ENCODE measurements at regions not wholly inside any gene's neighbourhood (a gene's known extent, or its start where the extent isn't known, plus 50 kb on each side); places are given as distances from the start of the nearest gene placed in this dataset.

DNA sequence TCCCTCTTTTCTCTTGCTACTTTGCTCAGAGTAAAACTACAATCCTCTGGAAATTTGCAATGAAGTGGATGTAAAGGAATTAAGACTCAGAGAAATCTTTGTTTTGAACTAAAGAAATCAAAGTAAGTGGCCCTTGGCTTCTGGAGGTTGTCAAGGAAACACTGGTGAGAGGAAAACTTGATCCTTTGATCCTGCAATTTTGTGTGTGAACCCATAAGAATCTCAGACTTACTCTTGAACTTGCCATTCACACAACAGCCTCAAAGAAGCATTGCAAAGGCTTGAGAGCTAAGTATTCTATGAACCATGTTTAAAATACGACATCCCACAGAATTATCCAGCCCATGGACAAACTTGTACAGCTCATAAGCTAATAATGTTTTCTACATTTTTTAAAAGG is 827.5 kb downstream of the TAF11L14 start:
- BruUV-seq (replicated peaks), result no TSS peak
- DNase-seq (ENCODE audit: low read depth, low spot score), result no peak
- Histone ChIP-seq H3K9me3 (ENCODE audit: control insufficient read depth, insufficient read depth, low read depth, low read length) (no peaks in the 10 kb centered on the region), H3K27me3 (ENCODE audit: control insufficient read depth, insufficient read depth, low read length) (no peaks in the 10 kb centered on the region), H3K4me3 (ENCODE audit: low read depth in 2 of 2, low read length in 2 of 2) (no peak overlapping the region), H3K4me1 (ENCODE audit: control insufficient read depth, insufficient read depth, low read length) (0 out of 2 replicates have a peak, but pooled peaks cover 5% of the 10 kb centered on the region), H3K36me3 (ENCODE audit: control insufficient read depth, insufficient read depth, low read length) (no peaks in the 10 kb centered on the region), H3K27ac (ENCODE audit: low read length) (no peak overlapping the region)
- intact Hi-C loops (cut with micrococcal nuclease; ENCODE audit: unreplicated experiment) (no loop called here), in situ Hi-C loops (cut with HindIII; ENCODE audit: low pct_unique_long_range_greater_than_20kb, low sequenced_read_pairs) (no loop called here)
- CTCF ChIA-PET, result no interaction called here
- POLR2A ChIA-PET, result no interaction called here
- no peak for ATAC-seq
- TF ChIP-seq, protein P1, sequence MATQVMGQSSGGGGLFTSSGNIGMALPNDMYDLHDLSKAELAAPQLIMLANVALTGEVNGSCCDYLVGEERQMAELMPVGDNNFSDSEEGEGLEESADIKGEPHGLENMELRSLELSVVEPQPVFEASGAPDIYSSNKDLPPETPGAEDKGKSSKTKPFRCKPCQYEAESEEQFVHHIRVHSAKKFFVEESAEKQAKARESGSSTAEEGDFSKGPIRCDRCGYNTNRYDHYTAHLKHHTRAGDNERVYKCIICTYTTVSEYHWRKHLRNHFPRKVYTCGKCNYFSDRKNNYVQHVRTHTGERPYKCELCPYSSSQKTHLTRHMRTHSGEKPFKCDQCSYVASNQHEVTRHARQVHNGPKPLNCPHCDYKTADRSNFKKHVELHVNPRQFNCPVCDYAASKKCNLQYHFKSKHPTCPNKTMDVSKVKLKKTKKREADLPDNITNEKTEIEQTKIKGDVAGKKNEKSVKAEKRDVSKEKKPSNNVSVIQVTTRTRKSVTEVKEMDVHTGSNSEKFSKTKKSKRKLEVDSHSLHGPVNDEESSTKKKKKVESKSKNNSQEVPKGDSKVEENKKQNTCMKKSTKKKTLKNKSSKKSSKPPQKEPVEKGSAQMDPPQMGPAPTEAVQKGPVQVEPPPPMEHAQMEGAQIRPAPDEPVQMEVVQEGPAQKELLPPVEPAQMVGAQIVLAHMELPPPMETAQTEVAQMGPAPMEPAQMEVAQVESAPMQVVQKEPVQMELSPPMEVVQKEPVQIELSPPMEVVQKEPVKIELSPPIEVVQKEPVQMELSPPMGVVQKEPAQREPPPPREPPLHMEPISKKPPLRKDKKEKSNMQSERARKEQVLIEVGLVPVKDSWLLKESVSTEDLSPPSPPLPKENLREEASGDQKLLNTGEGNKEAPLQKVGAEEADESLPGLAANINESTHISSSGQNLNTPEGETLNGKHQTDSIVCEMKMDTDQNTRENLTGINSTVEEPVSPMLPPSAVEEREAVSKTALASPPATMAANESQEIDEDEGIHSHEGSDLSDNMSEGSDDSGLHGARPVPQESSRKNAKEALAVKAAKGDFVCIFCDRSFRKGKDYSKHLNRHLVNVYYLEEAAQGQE (IDR thresholded peaks at IDR 0.05; ENCODE audit: insufficient read depth in 1 of 2, low read depth in 2 of 2, low read length in 1 of 2), result no peak
- TF ChIP-seq, protein P2, sequence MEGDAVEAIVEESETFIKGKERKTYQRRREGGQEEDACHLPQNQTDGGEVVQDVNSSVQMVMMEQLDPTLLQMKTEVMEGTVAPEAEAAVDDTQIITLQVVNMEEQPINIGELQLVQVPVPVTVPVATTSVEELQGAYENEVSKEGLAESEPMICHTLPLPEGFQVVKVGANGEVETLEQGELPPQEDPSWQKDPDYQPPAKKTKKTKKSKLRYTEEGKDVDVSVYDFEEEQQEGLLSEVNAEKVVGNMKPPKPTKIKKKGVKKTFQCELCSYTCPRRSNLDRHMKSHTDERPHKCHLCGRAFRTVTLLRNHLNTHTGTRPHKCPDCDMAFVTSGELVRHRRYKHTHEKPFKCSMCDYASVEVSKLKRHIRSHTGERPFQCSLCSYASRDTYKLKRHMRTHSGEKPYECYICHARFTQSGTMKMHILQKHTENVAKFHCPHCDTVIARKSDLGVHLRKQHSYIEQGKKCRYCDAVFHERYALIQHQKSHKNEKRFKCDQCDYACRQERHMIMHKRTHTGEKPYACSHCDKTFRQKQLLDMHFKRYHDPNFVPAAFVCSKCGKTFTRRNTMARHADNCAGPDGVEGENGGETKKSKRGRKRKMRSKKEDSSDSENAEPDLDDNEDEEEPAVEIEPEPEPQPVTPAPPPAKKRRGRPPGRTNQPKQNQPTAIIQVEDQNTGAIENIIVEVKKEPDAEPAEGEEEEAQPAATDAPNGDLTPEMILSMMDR (IDR thresholded peaks at IDR 0.05), result no peak
- TF ChIP-seq POLR2AphosphoS5 (IDR thresholded peaks at IDR 0.05; ENCODE audit: low read depth, low read length) (no peak), SIN3A (IDR thresholded peaks at IDR 0.05; ENCODE audit: borderline replicate concordance, insufficient read depth, low read depth, low read length) (no peak), TCF7L2 (IDR thresholded peaks at IDR 0.05; ENCODE audit: low read depth, low read length) (no peak)

DNA sequence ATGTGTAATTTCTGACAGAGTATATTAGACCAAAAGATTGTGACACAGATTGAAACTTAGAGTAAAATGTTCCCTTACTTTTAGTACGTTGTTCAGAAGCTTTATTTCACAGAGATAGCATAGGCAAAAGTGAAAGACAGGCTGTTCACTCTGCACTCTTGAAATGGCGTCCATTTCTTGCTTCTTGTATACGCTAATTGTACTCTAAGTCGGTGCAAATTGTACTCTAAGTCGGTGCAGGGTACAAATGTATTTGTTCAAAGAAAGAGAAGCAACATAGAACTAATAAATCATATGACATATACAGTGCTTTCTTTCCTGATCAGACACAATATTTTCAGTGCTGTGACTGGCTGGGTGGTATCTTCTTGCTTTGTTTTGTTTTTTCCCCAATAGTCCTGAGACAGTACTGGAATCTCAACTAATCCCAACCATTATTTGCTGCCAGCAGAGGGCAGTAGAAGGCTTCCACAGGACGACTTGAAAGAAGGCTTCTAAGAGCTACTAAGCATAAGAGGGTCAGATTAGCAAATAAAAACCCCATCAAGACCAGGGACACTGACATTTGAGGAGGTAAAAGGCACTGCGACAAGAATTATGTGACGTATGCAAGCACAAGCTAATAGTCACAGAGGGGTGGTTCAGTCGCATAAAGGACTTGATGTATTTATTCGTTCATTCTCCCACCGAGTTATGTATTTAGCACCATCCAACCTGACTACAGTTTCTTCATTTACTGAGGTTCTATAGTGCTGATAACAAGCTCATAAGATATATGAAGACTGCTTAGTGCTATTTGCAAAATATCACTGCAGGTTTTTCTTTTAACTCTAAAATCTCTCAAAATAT is 831.8 kb downstream of the TAF11L14 start:
- Histone ChIP-seq H3K4me1 (ENCODE audit: control insufficient read depth, insufficient read depth, low read length) (0 out of 2 replicates have a peak, but pooled peaks cover 5% of the 10 kb centered on the region), H3K9me3 (ENCODE audit: control insufficient read depth, insufficient read depth, low read depth, low read length) (no peaks in the 10 kb centered on the region), H3K27ac (ENCODE audit: low read length) (peak overlapping the region; percentile 15; the same call in 1 of the 2 replicates), H3K36me3 (ENCODE audit: control insufficient read depth, insufficient read depth, low read length) (no peaks in the 10 kb centered on the region), H3K4me3 (ENCODE audit: low read depth in 2 of 2, low read length in 2 of 2) (peak overlapping the region; percentile 15 to 28), H3K27me3 (ENCODE audit: control insufficient read depth, insufficient read depth, low read length) (no peaks in the 10 kb centered on the region)
- intact Hi-C loops (cut with micrococcal nuclease; ENCODE audit: unreplicated experiment) (loop anchor here (1.0 kb wide), 1 partner anchor 232 kb away; no protein-coding TSS in a partner anchor), in situ Hi-C loops (cut with HindIII; ENCODE audit: low pct_unique_long_range_greater_than_20kb, low sequenced_read_pairs) (no loop called here)
- ATAC-seq (peak; percentile 96), DNase-seq (ENCODE audit: low read depth, low spot score) (peak; percentile 77)
- CTCF ChIA-PET, result interaction anchor here (0.5 to 1.0 kb wide), 3 partner anchors 69 to 1644 kb away, joined by 3 read pairs; no protein-coding TSS in a partner anchor
- TF ChIP-seq TCF7L2 (IDR thresholded peaks at IDR 0.05; ENCODE audit: low read depth, low read length), result no peak
- TF ChIP-seq, protein P2 (IDR thresholded peaks at IDR 0.05), result peak; percentile 82
- no peak for TF ChIP-seq POLR2AphosphoS5 (IDR thresholded peaks at IDR 0.05; ENCODE audit: low read depth, low read length)
- BruUV-seq (replicated peaks), result no TSS peak
- POLR2A ChIA-PET, result no interaction called here
